GM23338 (cell line): ENCODE measurements at regions not wholly inside any gene's neighbourhood (a gene's known extent, or its start where the extent isn't known, plus 50 kb on each side); places are given as distances from the start of the nearest gene placed in this dataset.
A peak's percentile ranks its signal among the peaks of the same experiment; 100 is the strongest.

Source experiments
- ATAC-seq: fragments of 200-7000 bp; cut with Tn5 transposase; 3 replicates; pipeline ENCODE4 v1.9.1; 2020
- DNase-seq: peaks from one replicate; pipeline ENCODE4 v3.0.0-alpha.2; 2015; ENCODE audit warnings: low spot score
- H2AFZ ChIP-seq: fragments of 200-600 bp; sonication (generic); 2 replicates; pipeline ENCODE4 v1.8.0; 2016; ENCODE audit warnings: antibody characterized with exemption, mild to moderate bottlenecking, moderate library complexity
- H3F3A ChIP-seq: fragments of 200-600 bp; sonication (generic); replicated peaks from 2 replicates; pipeline ENCODE4 v1.8.0; 2017; ENCODE audit warnings: antibody characterized with exemption, mixed run types, low read depth
- H3K27ac ChIP-seq: fragments of 200-600 bp; sonication (generic); 2 replicates; pipeline ENCODE4 v1.6.1; 2016; ENCODE audit warnings: low read depth
- H3K27me3 ChIP-seq: fragments of 200-600 bp; sonication (generic); 2 replicates; pipeline ENCODE4 v1.8.0; 2016; ENCODE audit warnings: mild to moderate bottlenecking, mixed run types, moderate library complexity; ENCODE audit not compliant: insufficient read depth
- H3K36me3 ChIP-seq: fragments of 200-600 bp; sonication (generic); 2 replicates; pipeline ENCODE4 v1.8.0; 2016; ENCODE audit warnings: mild to moderate bottlenecking; ENCODE audit not compliant: insufficient read depth
- H3K4me1 ChIP-seq: fragments of 200-600 bp; sonication (generic); 2 replicates; pipeline ENCODE4 v1.8.0; 2016; ENCODE audit warnings: mild to moderate bottlenecking, moderate library complexity; ENCODE audit not compliant: insufficient read depth
- H3K4me2 ChIP-seq: fragments of 200-600 bp; sonication (generic); 2 replicates; pipeline ENCODE4 v1.7.1; 2017; ENCODE audit warnings: mixed run types
- H3K4me3 ChIP-seq: fragments of 200-600 bp; sonication (generic); 2 replicates; pipeline ENCODE4 v1.6.1; 2016; ENCODE audit warnings: mixed run types
- H3K79me2 ChIP-seq: fragments of 200-600 bp; sonication (generic); replicated peaks from 2 replicates; pipeline ENCODE4 v1.8.0; 2017; ENCODE audit warnings: mild to moderate bottlenecking; ENCODE audit not compliant: insufficient read depth
- H3K9me2 ChIP-seq: fragments of 200-600 bp; sonication (generic); 2 replicates; pipeline ENCODE4 v1.8.0; 2017; ENCODE audit not compliant: insufficient read depth
- H4K20me1 ChIP-seq: fragments of 200-600 bp; sonication (generic); replicated peaks from 2 replicates; pipeline ENCODE4 v1.8.0; 2017; ENCODE audit warnings: mild to moderate bottlenecking; ENCODE audit not compliant: insufficient read depth
- H3K27ac Mint-ChIP-seq: 2 replicates; pipeline ENCODE4 v1.8.0; 2020; ENCODE audit warnings: inconsistent platforms, mild to moderate bottlenecking, moderate library complexity, mixed read lengths
- H3K27me3 Mint-ChIP-seq: 3 replicates; pipeline ENCODE4 v1.8.0; 2022; ENCODE audit warnings: low read depth, mild to moderate bottlenecking, moderate library complexity, mixed read lengths, inconsistent platforms; ENCODE audit not compliant: insufficient read depth, poor library complexity
- H3K36me3 Mint-ChIP-seq: 3 replicates; pipeline ENCODE4 v1.8.0; 2021; ENCODE audit warnings: low read depth, mild to moderate bottlenecking, inconsistent platforms, moderate library complexity, mixed read lengths
- H3K4me1 Mint-ChIP-seq: 3 replicates; pipeline ENCODE4 v1.8.0; 2020; ENCODE audit warnings: mild to moderate bottlenecking, inconsistent platforms, mixed read lengths
- H3K4me3 Mint-ChIP-seq: 3 replicates; pipeline ENCODE4 v1.8.0; 2021; ENCODE audit warnings: moderate library complexity, mild to moderate bottlenecking, inconsistent platforms, mixed read lengths
- H3K9me3 Mint-ChIP-seq: 3 replicates; pipeline ENCODE4 v1.8.0; 2020; ENCODE audit warnings: moderate library complexity, mild to moderate bottlenecking, inconsistent platforms, mixed read lengths
- CREB1 ChIP-seq: fragments of 250-450 bp; sonication (Bioruptor Pico); IDR thresholded peaks from 2 replicates; pipeline ENCODE4 v1.5.0; 2020; ENCODE audit warnings: low read depth, mild to moderate bottlenecking, moderate library complexity
- EZH2 ChIP-seq: fragments of 200-600 bp; sonication (generic); IDR thresholded peaks from one replicate; pipeline ENCODE4 v1.8.0; 2017; ENCODE audit warnings: antibody characterized with exemption, mild to moderate bottlenecking, low read depth; ENCODE audit not compliant: unreplicated experiment
- EZH2phosphoT487 ChIP-seq: fragments of 200-600 bp; sonication (generic); IDR thresholded peaks from one replicate; pipeline ENCODE4 v1.8.1; 2018; ENCODE audit warnings: antibody characterized with exemption; ENCODE audit not compliant: unreplicated experiment
- JUNB ChIP-seq: IDR thresholded peaks from one replicate; pipeline ENCODE4 v1.6.1; 2016; ENCODE audit warnings: antibody characterized with exemption; ENCODE audit not compliant: unreplicated experiment
- NANOG ChIP-seq: IDR thresholded peaks from 2 replicates; pipeline ENCODE4 v1.6.1; 2016; ENCODE audit warnings: antibody characterized with exemption, borderline replicate concordance
- POLR2AphosphoS5 ChIP-seq: IDR thresholded peaks from 2 replicates; pipeline ENCODE4 v1.6.1; 2016; ENCODE audit warnings: antibody characterized with exemption, low read depth
- STAT1 ChIP-seq: IDR thresholded peaks from one replicate; pipeline ENCODE4 v1.6.1; 2016; ENCODE audit warnings: antibody characterized with exemption; ENCODE audit not compliant: unreplicated experiment
- ZNF114 ChIP-seq: fragments of 250-450 bp; sonication (Bioruptor Pico); IDR thresholded peaks from 2 replicates; pipeline ENCODE4 v1.5.0; 2020; ENCODE audit warnings: mild to moderate bottlenecking, moderate library complexity
- ZNF331 ChIP-seq: fragments of 250-450 bp; sonication (Bioruptor Pico); IDR thresholded peaks from 2 replicates; pipeline ENCODE4 v1.5.0; 2020; ENCODE audit warnings: low read depth, mild to moderate bottlenecking, moderate library complexity
- ZNF462 ChIP-seq: fragments of 250-450 bp; sonication (Bioruptor Pico); IDR thresholded peaks from 2 replicates; pipeline ENCODE4 v1.5.0; 2020; ENCODE audit warnings: mild to moderate bottlenecking, moderate library complexity
- TF ChIP-seq, protein P1 (sequence below): IDR thresholded peaks from 2 replicates; pipeline ENCODE4 v1.6.1; 2016; ENCODE audit warnings: antibody characterized with exemption

DNA sequence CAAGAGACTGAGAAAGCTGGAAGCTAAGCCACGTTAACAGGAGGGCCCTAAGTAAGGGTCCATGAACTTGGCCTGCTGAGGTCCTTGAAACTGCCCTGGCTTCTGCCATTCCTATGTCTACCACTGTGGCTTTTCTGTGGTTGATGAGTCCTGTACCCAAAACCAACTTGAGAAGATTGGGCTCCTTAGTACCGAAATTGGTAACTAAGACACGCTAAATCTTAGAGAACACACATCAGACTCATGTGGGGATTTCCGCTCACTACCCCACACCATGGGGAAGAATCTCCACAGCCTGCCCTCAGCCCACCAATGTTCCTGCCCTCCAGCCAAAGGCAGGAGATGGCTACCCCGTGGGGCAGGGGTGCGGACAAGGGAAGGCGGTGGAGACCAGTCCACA lies 232.9 kb downstream of the SPTSSA start (continued):
- TF ChIP-seq, protein P1, sequence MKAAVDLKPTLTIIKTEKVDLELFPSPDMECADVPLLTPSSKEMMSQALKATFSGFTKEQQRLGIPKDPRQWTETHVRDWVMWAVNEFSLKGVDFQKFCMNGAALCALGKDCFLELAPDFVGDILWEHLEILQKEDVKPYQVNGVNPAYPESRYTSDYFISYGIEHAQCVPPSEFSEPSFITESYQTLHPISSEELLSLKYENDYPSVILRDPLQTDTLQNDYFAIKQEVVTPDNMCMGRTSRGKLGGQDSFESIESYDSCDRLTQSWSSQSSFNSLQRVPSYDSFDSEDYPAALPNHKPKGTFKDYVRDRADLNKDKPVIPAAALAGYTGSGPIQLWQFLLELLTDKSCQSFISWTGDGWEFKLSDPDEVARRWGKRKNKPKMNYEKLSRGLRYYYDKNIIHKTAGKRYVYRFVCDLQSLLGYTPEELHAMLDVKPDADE = no peak
- TF ChIP-seq POLR2AphosphoS5 = no peak
- TF ChIP-seq ZNF114 (CRISPR knock-in tag) = no peak
- no peak for TF ChIP-seq CREB1 (CRISPR knock-in tag)
- no peak for TF ChIP-seq NANOG

DNA sequence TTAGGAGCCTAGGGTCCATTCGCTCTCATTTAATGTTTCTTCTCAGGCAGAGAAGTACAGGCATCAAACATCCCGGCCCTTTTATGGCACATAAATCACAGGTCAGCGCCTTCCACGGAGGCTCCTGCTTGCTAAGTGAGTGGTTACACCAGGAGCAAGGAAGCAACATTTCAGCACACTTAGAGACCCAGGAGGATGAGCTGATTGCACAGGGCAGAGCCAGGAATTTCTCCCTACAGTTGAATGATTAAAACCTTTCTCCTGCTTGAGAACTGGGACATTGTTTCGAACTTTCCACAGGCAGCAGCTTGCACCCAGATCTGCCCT lies 233.4 kb downstream of the SPTSSA start:
- Histone ChIP-seq H4K20me1 (no peaks in the 10 kb centered on the region), H3K79me2 (no peaks in the 10 kb centered on the region), H3K27ac (no peak overlapping the region), H3K4me1 (peaks cover 2% of the 10 kb centered on the region; the same call in 1 of the 2 replicates), H3K4me2 (no peak overlapping the region), H3K4me3 (no peak overlapping the region), H3K9me2 (peaks cover 5% of the 10 kb centered on the region), H3F3A (no peaks in the 10 kb centered on the region), H3K36me3 (no peaks in the 10 kb centered on the region), H3K27me3 (no peaks in the 10 kb centered on the region), H2AFZ (peak overlapping the region; percentile 61; the same call in 1 of the 2 replicates)
- Mint-ChIP-seq H3K9me3 (no peaks in the 10 kb centered on the region), H3K36me3 (no peaks in the 10 kb centered on the region), H3K4me3 (no peak overlapping the region), H3K27ac (no peak overlapping the region), H3K27me3 (no peaks in the 10 kb centered on the region), H3K4me1 (peaks cover 8% of the 10 kb centered on the region)
- TF ChIP-seq, protein P1 = no peak
- TF ChIP-seq ZNF331 (CRISPR knock-in tag) (no peak), STAT1 (no peak), JUNB (no peak), EZH2 (no peak)
- DNase-seq (no peak), ATAC-seq (no peak)

DNA sequence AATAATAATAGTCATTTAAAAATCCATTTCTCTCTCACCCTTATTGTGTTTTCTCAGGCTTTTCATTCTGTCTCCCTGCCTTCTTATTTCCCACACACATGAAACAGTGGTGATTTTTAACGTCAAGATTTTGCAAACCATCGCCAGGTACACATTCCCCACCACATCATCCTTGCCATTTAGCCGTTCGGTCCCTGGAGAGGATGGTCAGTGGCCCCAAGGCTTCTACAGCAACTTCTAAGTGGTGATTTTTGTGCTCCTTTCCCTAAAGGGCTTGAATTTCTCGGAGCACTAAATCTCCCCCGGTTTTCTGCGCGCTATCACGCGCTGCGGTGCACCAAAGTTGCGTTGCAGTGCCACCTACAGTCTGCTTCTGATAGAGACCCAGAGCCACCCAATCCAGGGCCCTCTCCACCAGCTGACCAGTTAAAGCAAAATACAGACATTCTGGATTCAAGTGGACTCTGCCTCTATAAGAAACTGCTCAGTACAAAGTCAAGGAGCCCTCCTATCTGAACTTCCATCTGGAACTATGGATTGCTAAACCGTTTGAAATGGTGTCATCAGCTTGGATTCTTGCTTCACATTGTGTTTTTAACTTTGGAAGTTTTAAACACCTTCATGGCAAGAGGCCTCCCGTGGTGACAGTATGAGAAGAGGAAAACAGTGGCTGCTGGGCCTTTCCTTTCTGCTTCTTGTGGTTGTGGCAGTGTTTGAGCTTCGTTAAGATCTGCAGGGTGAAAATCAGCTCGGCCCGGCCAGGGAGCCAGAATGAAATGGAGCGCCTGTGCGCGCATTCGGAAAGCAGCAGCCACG lies 234.0 kb downstream of the SPTSSA start:
- Histone ChIP-seq H3K36me3 (no peaks in the 10 kb centered on the region), H3K4me1 (peaks cover 8% of the 10 kb centered on the region; the same call in 1 of the 2 replicates), H3F3A (no peaks in the 10 kb centered on the region), H3K27ac (no peak overlapping the region), H3K4me2 (no peak overlapping the region), H2AFZ (peak overlapping the region; percentile 61; the same call in 1 of the 2 replicates), H3K27me3 (no peaks in the 10 kb centered on the region), H3K79me2 (no peaks in the 10 kb centered on the region), H3K4me3 (no peak overlapping the region), H4K20me1 (no peaks in the 10 kb centered on the region), H3K9me2 (peaks cover 5% of the 10 kb centered on the region)
- DNase-seq (peak; percentile 87), ATAC-seq (peak; percentile 98)
- Mint-ChIP-seq H3K4me1 (peaks cover 12% of the 10 kb centered on the region), H3K4me3 (no peak overlapping the region), H3K9me3 (no peaks in the 10 kb centered on the region), H3K36me3 (no peaks in the 10 kb centered on the region), H3K27ac (no peak overlapping the region), H3K27me3 (no peaks in the 10 kb centered on the region)
- no peak for TF ChIP-seq ZNF462 (CRISPR knock-in tag)
- no peak for TF ChIP-seq EZH2phosphoT487
